Endothelial cell of hepatic sinusoid (primary cell): ENCODE measurements at regions not wholly inside any gene's neighbourhood (a gene's known extent, or its start where the extent isn't known, plus 50 kb on each side); places are given as distances from the start of the nearest gene placed in this dataset.
"Not testable (repeated sequence)": the region's sequence is repeated elsewhere in the genome, so short reads cannot be mapped to it uniquely, and the experiment has no call there.

Experiments used
- in situ Hi-C: cut with HindIII; loops from 2 replicates; pipeline ENCODE4 v1.10.0; 2017; ENCODE audit warnings: low sequenced_read_pairs

- in situ Hi-C loops, result no loop called here
These were observed 58.8 kb downstream of the PPP4R3C start for GRCh38 chrX:27404366-27404765.

- in situ Hi-C loops, result no loop called here
These were observed 64.0 kb downstream of the PPP4R3C start for GRCh38 chrX:27399146-27399456.

- in situ Hi-C loops, result no loop called here
These were observed 71.5 kb downstream of the PPP4R3C start for GRCh38 chrX:27391623-27392022.

- in situ Hi-C loops, result no loop called here
These were observed 81.7 kb downstream of the PPP4R3C start for GRCh38 chrX:27381419-27381818.

- in situ Hi-C loops, result no loop called here
These were observed 82.8 kb downstream of the PPP4R3C start for GRCh38 chrX:27380163-27380845.

GRCh38 chrX:27354021-27354420 lies 109.1 kb downstream of the PPP4R3C start:
- in situ Hi-C loops, result no loop called here

GRCh38 chrX:27350476-27350875 lies 112.7 kb downstream of the PPP4R3C start:
- in situ Hi-C loops, result no loop called here

- in situ Hi-C loops, result no loop called here
These were observed 126.6 kb downstream of the PPP4R3C start for GRCh38 chrX:27336466-27337091.

GRCh38 chrX:27321632-27322031 lies 141.5 kb downstream of the PPP4R3C start:
- in situ Hi-C loops, result no loop called here

GRCh38 chrX:27309406-27309805 lies 153.7 kb downstream of the PPP4R3C start:
- in situ Hi-C loops, result no loop called here

- in situ Hi-C loops, result no loop called here
These were observed 155.6 kb downstream of the PPP4R3C start for GRCh38 chrX:27307546-27307945.

GRCh38 chrX:27292552-27292951 lies 170.6 kb downstream of the PPP4R3C start:
- in situ Hi-C loops, result not testable (repeated sequence)

- in situ Hi-C loops, result no loop called here
These were observed 186.4 kb downstream of the PPP4R3C start for GRCh38 chrX:27276751-27277150.

GRCh38 chrX:27254656-27255055 lies 208.5 kb downstream of the PPP4R3C start:
- in situ Hi-C loops, result no loop called here

- in situ Hi-C loops, result no loop called here
These were observed 211.8 kb downstream of the PPP4R3C start for GRCh38 chrX:27251369-27251768.

- in situ Hi-C loops, result no loop called here
These were observed 220.6 kb downstream of the PPP4R3C start for GRCh38 chrX:27242581-27242980.

GRCh38 chrX:27241981-27242380 lies 221.2 kb downstream of the PPP4R3C start:
- in situ Hi-C loops, result no loop called here

- in situ Hi-C loops, result not testable (repeated sequence)
These were observed 223.1 kb downstream of the PPP4R3C start for GRCh38 chrX:27240042-27240441.

GRCh38 chrX:27236681-27237080 lies 226.5 kb downstream of the PPP4R3C start:
- in situ Hi-C loops, result no loop called here

- in situ Hi-C loops, result no loop called here
These were observed 233.4 kb downstream of the PPP4R3C start for GRCh38 chrX:27229721-27230120.

- in situ Hi-C loops, result no loop called here
These were observed 240.5 kb downstream of the PPP4R3C start for GRCh38 chrX:27222661-27223060.

GRCh38 chrX:27186671-27187070 lies 276.5 kb downstream of the PPP4R3C start:
- in situ Hi-C loops, result no loop called here

GRCh38 chrX:27163236-27163635 lies 299.9 kb downstream of the PPP4R3C start:
- in situ Hi-C loops, result no loop called here
